ENCODE measurements at regions not wholly inside any gene's neighbourhood (a gene's known extent, or its start where the extent isn't known, plus 50 kb on each side); places are given as distances from the start of the nearest gene placed in this dataset.

DNA sequence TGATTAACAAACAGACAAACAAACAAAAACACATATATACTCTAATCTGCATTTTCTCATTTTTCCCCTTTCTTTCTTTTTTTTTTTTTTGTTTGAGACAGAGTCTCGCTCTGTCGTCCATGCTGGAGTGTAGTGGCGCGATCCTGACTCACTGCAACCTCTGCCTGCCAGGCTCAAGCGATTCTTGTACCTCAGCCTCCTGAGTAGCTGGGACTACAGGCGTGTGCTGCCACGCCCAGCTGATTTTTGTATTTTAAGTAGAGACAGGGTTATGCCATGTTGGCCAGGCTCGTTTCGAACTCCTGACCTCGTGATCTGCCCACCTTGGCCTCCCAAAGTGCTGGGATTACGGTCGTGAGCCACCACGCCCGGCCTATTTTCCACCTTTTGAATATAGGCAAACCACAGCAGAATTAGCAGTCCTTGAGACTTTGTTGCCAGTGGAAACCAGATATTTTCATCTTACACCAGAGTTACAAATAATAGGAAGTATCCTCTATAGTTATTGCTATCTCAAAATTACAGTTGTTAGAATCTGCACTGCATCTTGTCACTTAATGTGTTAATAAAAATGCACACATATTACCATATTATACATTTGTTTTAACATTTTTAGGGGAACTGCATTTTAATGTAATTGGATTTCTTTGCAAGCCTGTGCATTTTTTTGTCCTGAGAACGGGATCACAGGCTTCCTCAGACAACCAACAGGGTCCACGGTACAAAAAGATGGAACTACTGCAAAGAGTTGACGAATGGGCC lies 208.2 kb upstream of the ZNF217 start:
- H3K4me2 ChIP-seq (ENCODE audit: low read length, poor library complexity, severe bottlenecking): no peak overlapping the region
- H3K36me3 ChIP-seq (ENCODE audit: control insufficient read depth in 1 of 2, insufficient read depth in 2 of 2, low read depth in 1 of 2, low read length in 2 of 2): no peaks in the 10 kb centered on the region
- WGBS: 90% methylated on average over 17 of the region's 17 CpGs
- no peaks in the 10 kb centered on the region for H3K9me3 ChIP-seq (ENCODE audit: control insufficient read depth, low read length)
- no peaks in the 10 kb centered on the region for H3K79me1 ChIP-seq (replicated peaks; ENCODE audit: low read length, poor library complexity, severe bottlenecking)
- H3K4me3 ChIP-seq (ENCODE audit: insufficient read depth in 1 of 2, low read depth in 1 of 2, low read length in 2 of 2): no peak overlapping the region
- H2BK120ac ChIP-seq (ENCODE audit: low read depth, low read length): no peak overlapping the region
- no peak overlapping the region for H3K18ac ChIP-seq (ENCODE audit: low read depth in 1 of 2, low read length in 2 of 2)
- no peak for DNase-seq
- H3K4me1 ChIP-seq (ENCODE audit: control insufficient read depth, insufficient read depth, low read depth, low read length): peaks cover 5% of the 10 kb centered on the region
- H3K27me3 ChIP-seq (ENCODE audit: control insufficient read depth in 1 of 2, insufficient read depth in 1 of 2, low read length in 2 of 2): no peaks in the 10 kb centered on the region
- no peak overlapping the region for H4K91ac ChIP-seq (ENCODE audit: low read length)
- H2BK15ac ChIP-seq (ENCODE audit: low read depth, poor library complexity, severe bottlenecking): no peak overlapping the region
- H3K9ac ChIP-seq (ENCODE audit: low read length): no peak overlapping the region
- H3K4ac ChIP-seq (ENCODE audit: low read depth in 1 of 2, low read length in 2 of 2): no peak overlapping the region
- H3K27ac ChIP-seq (ENCODE audit: low read length, poor library complexity, severe bottlenecking): no peak overlapping the region
- no peak overlapping the region for H3K14ac ChIP-seq (ENCODE audit: low read length in 2 of 2)
- H2BK12ac ChIP-seq (ENCODE audit: low read length in 2 of 2): no peak overlapping the region
- H2AFZ ChIP-seq (ENCODE audit: low read depth, low read length): no peak overlapping the region
- H2BK5ac ChIP-seq (ENCODE audit: low read depth, low read length, poor library complexity, severe bottlenecking): no peak overlapping the region
- H4K8ac ChIP-seq (ENCODE audit: low read length): no peak overlapping the region
- H2AK5ac ChIP-seq (ENCODE audit: low read length, severe bottlenecking): no peak overlapping the region
- no peak overlapping the region for H3K23ac ChIP-seq (ENCODE audit: low read length in 2 of 2)

DNA sequence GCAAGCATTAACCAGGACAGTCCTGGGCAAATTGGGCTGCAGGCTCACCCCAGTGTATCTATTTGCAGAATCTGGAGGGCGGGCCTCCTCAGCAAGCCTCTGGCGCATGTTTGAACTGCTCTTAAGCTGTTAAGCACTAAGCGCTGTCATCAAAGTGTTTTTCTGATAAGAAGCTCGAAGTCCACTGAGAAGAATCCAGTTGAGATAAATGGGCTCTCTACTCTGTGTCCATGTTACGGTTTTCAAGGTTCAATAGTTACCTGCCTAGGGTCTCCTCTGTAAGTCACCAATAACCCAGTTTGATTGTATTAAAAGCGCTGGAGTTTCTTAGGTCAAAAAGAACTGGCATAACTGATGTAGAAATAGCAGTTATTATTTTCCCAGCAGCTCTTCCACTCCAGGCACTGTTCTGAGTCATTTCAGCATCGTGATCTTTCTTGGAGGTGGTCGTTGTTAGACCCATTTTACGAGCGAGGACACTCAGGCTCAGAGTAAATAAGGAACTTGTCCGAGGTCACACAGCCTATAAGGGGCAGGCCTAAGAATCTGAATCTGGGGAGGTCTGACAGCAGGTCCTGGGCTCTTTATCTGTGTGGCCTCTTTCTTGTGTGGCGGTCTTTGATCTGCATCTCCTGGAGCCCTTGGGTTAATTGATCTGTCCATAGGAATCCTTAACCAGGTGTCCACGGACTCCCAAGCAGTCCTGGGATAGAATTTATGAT lies 207.4 kb upstream of the ZNF217 start:
- Histone ChIP-seq H3K79me1 (replicated peaks; ENCODE audit: low read length, poor library complexity, severe bottlenecking) (no peaks in the 10 kb centered on the region), H2BK120ac (ENCODE audit: low read depth, low read length) (no peak overlapping the region), H4K91ac (ENCODE audit: low read length) (no peak overlapping the region), H2BK12ac (ENCODE audit: low read length in 2 of 2) (no peak overlapping the region), H3K4me3 (ENCODE audit: insufficient read depth in 1 of 2, low read depth in 1 of 2, low read length in 2 of 2) (no peak overlapping the region), H2AK5ac (ENCODE audit: low read length, severe bottlenecking) (no peak overlapping the region), H3K4me1 (ENCODE audit: control insufficient read depth, insufficient read depth, low read depth, low read length) (peaks cover 3% of the 10 kb centered on the region), H2BK5ac (ENCODE audit: low read depth, low read length, poor library complexity, severe bottlenecking) (no peak overlapping the region), H3K9me3 (ENCODE audit: control insufficient read depth, low read length) (no peaks in the 10 kb centered on the region), H3K14ac (ENCODE audit: low read length in 2 of 2) (no peak overlapping the region), H4K8ac (ENCODE audit: low read length) (no peak overlapping the region), H3K36me3 (ENCODE audit: control insufficient read depth in 1 of 2, insufficient read depth in 2 of 2, low read depth in 1 of 2, low read length in 2 of 2) (no peaks in the 10 kb centered on the region), H2AFZ (ENCODE audit: low read depth, low read length) (no peak overlapping the region), H3K9ac (ENCODE audit: low read length) (no peak overlapping the region), H3K4ac (ENCODE audit: low read depth in 1 of 2, low read length in 2 of 2) (no peak overlapping the region), H2BK15ac (ENCODE audit: low read depth, poor library complexity, severe bottlenecking) (no peak overlapping the region), H3K23ac (ENCODE audit: low read length in 2 of 2) (no peak overlapping the region), H3K27ac (ENCODE audit: low read length, poor library complexity, severe bottlenecking) (no peak overlapping the region), H3K18ac (ENCODE audit: low read depth in 1 of 2, low read length in 2 of 2) (no peak overlapping the region), H3K27me3 (ENCODE audit: control insufficient read depth in 1 of 2, insufficient read depth in 1 of 2, low read length in 2 of 2) (no peaks in the 10 kb centered on the region), H3K4me2 (ENCODE audit: low read length, poor library complexity, severe bottlenecking) (no peak overlapping the region)
- no peak for DNase-seq
- WGBS: 64% methylated on average over 13 of the region's 13 CpGs

DNA sequence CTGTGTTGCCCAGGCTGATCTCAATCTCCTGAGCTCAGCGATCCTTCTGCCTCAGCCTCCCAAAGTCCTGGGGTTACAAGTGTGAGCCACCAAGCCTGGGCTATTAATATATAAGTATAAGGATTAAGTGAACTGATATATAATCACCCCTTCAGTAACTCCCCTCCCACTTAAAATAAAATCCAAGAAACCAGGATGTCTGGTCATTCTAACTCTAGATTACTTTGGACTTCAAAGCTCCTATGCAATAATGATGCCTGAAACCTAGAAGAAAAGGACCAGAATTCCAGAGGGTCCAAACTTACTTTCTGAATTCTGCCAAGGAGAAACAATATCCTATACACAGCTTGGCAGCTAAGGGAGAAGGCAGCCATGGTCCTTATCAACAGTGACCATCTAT lies 206.8 kb upstream of the ZNF217 start:
- Histone ChIP-seq H3K9me3 (ENCODE audit: control insufficient read depth, low read length) (no peaks in the 10 kb centered on the region), H2BK12ac (ENCODE audit: low read length in 2 of 2) (no peak overlapping the region), H3K14ac (ENCODE audit: low read length in 2 of 2) (no peak overlapping the region), H4K8ac (ENCODE audit: low read length) (no peak overlapping the region), H3K9ac (ENCODE audit: low read length) (no peak overlapping the region), H3K4ac (ENCODE audit: low read depth in 1 of 2, low read length in 2 of 2) (no peak overlapping the region), H2AK5ac (ENCODE audit: low read length, severe bottlenecking) (no peak overlapping the region), H3K4me3 (ENCODE audit: insufficient read depth in 1 of 2, low read depth in 1 of 2, low read length in 2 of 2) (no peak overlapping the region), H3K18ac (ENCODE audit: low read depth in 1 of 2, low read length in 2 of 2) (no peak overlapping the region), H3K27ac (ENCODE audit: low read length, poor library complexity, severe bottlenecking) (no peak overlapping the region), H2BK120ac (ENCODE audit: low read depth, low read length) (no peak overlapping the region), H3K4me1 (ENCODE audit: control insufficient read depth, insufficient read depth, low read depth, low read length) (peaks cover under 1% of the 10 kb centered on the region), H2AFZ (ENCODE audit: low read depth, low read length) (no peak overlapping the region), H3K79me1 (replicated peaks; ENCODE audit: low read length, poor library complexity, severe bottlenecking) (no peaks in the 10 kb centered on the region), H2BK5ac (ENCODE audit: low read depth, low read length, poor library complexity, severe bottlenecking) (no peak overlapping the region), H3K27me3 (ENCODE audit: control insufficient read depth in 1 of 2, insufficient read depth in 1 of 2, low read length in 2 of 2) (no peaks in the 10 kb centered on the region), H3K23ac (ENCODE audit: low read length in 2 of 2) (no peak overlapping the region), H2BK15ac (ENCODE audit: low read depth, poor library complexity, severe bottlenecking) (no peak overlapping the region), H3K4me2 (ENCODE audit: low read length, poor library complexity, severe bottlenecking) (no peak overlapping the region), H4K91ac (ENCODE audit: low read length) (no peak overlapping the region), H3K36me3 (ENCODE audit: control insufficient read depth in 1 of 2, insufficient read depth in 2 of 2, low read depth in 1 of 2, low read length in 2 of 2) (no peaks in the 10 kb centered on the region)
- no peak for DNase-seq
- WGBS: no CpG with 5 or more reads among the region's 1 CpG

DNA sequence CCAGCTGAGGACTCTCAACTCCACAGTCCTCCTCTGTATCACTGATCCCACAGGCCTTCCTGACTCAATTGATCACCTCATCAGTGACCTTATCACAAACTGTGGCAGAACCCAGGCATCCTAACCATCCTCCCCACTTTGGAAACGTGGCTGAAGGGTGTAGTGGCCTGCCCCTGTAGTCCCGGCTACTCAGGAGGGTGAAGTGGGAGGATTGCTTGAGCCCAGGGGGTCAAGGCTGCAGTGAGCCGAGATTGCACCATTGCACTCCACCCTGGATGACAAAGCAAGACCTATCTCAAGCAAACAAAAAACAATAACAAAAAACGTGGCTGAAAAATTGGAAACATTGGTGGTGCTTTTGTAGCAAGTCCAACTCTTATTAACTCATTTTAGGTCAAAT lies 203.4 kb upstream of the ZNF217 start:
- H2AK5ac ChIP-seq (ENCODE audit: low read length, severe bottlenecking): no peak overlapping the region
- WGBS: 40% methylated on average over 1 of the region's 4 CpGs
- peaks cover 2% of the 10 kb centered on the region for H3K4me1 ChIP-seq (ENCODE audit: control insufficient read depth, insufficient read depth, low read depth, low read length)
- no peak for DNase-seq
- H3K4me2 ChIP-seq (ENCODE audit: low read length, poor library complexity, severe bottlenecking): no peak overlapping the region
- no peak overlapping the region for H3K9ac ChIP-seq (ENCODE audit: low read length)
- no peaks in the 10 kb centered on the region for H3K36me3 ChIP-seq (ENCODE audit: control insufficient read depth in 1 of 2, insufficient read depth in 2 of 2, low read depth in 1 of 2, low read length in 2 of 2)
- H3K23ac ChIP-seq (ENCODE audit: low read length in 2 of 2): no peak overlapping the region
- H3K18ac ChIP-seq (ENCODE audit: low read depth in 1 of 2, low read length in 2 of 2): no peak overlapping the region
- H2AFZ ChIP-seq (ENCODE audit: low read depth, low read length): no peak overlapping the region
- no peak overlapping the region for H4K91ac ChIP-seq (ENCODE audit: low read length)
- no peaks in the 10 kb centered on the region for H3K27me3 ChIP-seq (ENCODE audit: control insufficient read depth in 1 of 2, insufficient read depth in 1 of 2, low read length in 2 of 2)
- no peaks in the 10 kb centered on the region for H3K9me3 ChIP-seq (ENCODE audit: control insufficient read depth, low read length)
- no peak overlapping the region for H2BK15ac ChIP-seq (ENCODE audit: low read depth, poor library complexity, severe bottlenecking)
- no peak overlapping the region for H3K4ac ChIP-seq (ENCODE audit: low read depth in 1 of 2, low read length in 2 of 2)
- H2BK120ac ChIP-seq (ENCODE audit: low read depth, low read length): no peak overlapping the region
- H3K27ac ChIP-seq (ENCODE audit: low read length, poor library complexity, severe bottlenecking): no peak overlapping the region
- no peaks in the 10 kb centered on the region for H3K79me1 ChIP-seq (replicated peaks; ENCODE audit: low read length, poor library complexity, severe bottlenecking)
- H2BK12ac ChIP-seq (ENCODE audit: low read length in 2 of 2): no peak overlapping the region
- no peak overlapping the region for H3K14ac ChIP-seq (ENCODE audit: low read length in 2 of 2)
- H3K4me3 ChIP-seq (ENCODE audit: insufficient read depth in 1 of 2, low read depth in 1 of 2, low read length in 2 of 2): no peak overlapping the region
- no peak overlapping the region for H4K8ac ChIP-seq (ENCODE audit: low read length)
- H2BK5ac ChIP-seq (ENCODE audit: low read depth, low read length, poor library complexity, severe bottlenecking): no peak overlapping the region
